ENCODE measurements at regions not wholly inside any gene's neighbourhood (a gene's known extent, or its start where the extent isn't known, plus 50 kb on each side); places are given as distances from the start of the nearest gene placed in this dataset.

GRCh38 chr7:88668591-88668990, 90.9 kb upstream of the ZNF804B start:
- Mint-ChIP-seq H3K27ac (no peak overlapping the region), H3K27me3 (no peaks in the 10 kb centered on the region), H3K4me3 (no peak overlapping the region), H3K36me3 (ENCODE audit: low read depth) (no peaks in the 10 kb centered on the region), H3K4me1 (ENCODE audit: low read depth) (no peaks in the 10 kb centered on the region), H3K9me3 (no peaks in the 10 kb centered on the region)
- no peak for ATAC-seq
- CTCF ChIA-PET: no interaction called here
- POLR2A ChIA-PET: no interaction called here
- DNase-seq: no peak
- intact Hi-C loops (cut with micrococcal nuclease): no loop called here
- TF ChIP-seq CTCF (IDR thresholded peaks at IDR 0.05): no peak

- intact Hi-C loops (cut with micrococcal nuclease): no loop called here
- Mint-ChIP-seq H3K27me3 (no peaks in the 10 kb centered on the region), H3K27ac (no peak overlapping the region), H3K4me1 (ENCODE audit: low read depth) (no peaks in the 10 kb centered on the region), H3K4me3 (no peak overlapping the region), H3K36me3 (ENCODE audit: low read depth) (no peaks in the 10 kb centered on the region), H3K9me3 (no peaks in the 10 kb centered on the region)
- CTCF ChIA-PET: interaction anchor here (1.0 kb wide), 1 partner anchor 9 kb away, joined by 3 read pairs; no protein-coding TSS in a partner anchor
- ATAC-seq (no peak), DNase-seq (no peak)
- no peak for TF ChIP-seq CTCF (IDR thresholded peaks at IDR 0.05)
- POLR2A ChIA-PET: no interaction called here
Observed at GRCh38 chr7:88666626-88667025, 92.9 kb upstream of the ZNF804B start.

GRCh38 chr7:88665892-88666514, 93.5 kb upstream of the ZNF804B start:
- ATAC-seq (no peak), DNase-seq (no peak)
- no peak overlapping the region for H3K27ac Mint-ChIP-seq
- POLR2A ChIA-PET: no interaction called here
- no peak for TF ChIP-seq CTCF (IDR thresholded peaks at IDR 0.05)
- no peaks in the 10 kb centered on the region for H3K9me3 Mint-ChIP-seq
- no peak overlapping the region for H3K4me3 Mint-ChIP-seq
- no peaks in the 10 kb centered on the region for H3K4me1 Mint-ChIP-seq (ENCODE audit: low read depth)
- intact Hi-C loops (cut with micrococcal nuclease): no loop called here
- CTCF ChIA-PET: no interaction called here
- no peaks in the 10 kb centered on the region for H3K27me3 Mint-ChIP-seq
- H3K36me3 Mint-ChIP-seq (ENCODE audit: low read depth): no peaks in the 10 kb centered on the region

GRCh38 chr7:88664630-88665233, 94.8 kb upstream of the ZNF804B start:
- POLR2A ChIA-PET: no interaction called here
- intact Hi-C loops (cut with micrococcal nuclease): no loop called here
- Mint-ChIP-seq H3K9me3 (no peaks in the 10 kb centered on the region), H3K4me1 (ENCODE audit: low read depth) (no peaks in the 10 kb centered on the region), H3K4me3 (no peak overlapping the region), H3K36me3 (ENCODE audit: low read depth) (no peaks in the 10 kb centered on the region), H3K27ac (no peak overlapping the region), H3K27me3 (no peaks in the 10 kb centered on the region)
- CTCF ChIA-PET: no interaction called here
- ATAC-seq: no peak
- TF ChIP-seq CTCF (IDR thresholded peaks at IDR 0.05): no peak
- DNase-seq: no peak

- Mint-ChIP-seq H3K36me3 (ENCODE audit: low read depth) (no peaks in the 10 kb centered on the region), H3K27ac (no peak overlapping the region), H3K4me3 (no peak overlapping the region), H3K4me1 (ENCODE audit: low read depth) (no peaks in the 10 kb centered on the region), H3K27me3 (no peaks in the 10 kb centered on the region), H3K9me3 (no peaks in the 10 kb centered on the region)
- ChIA-PET CTCF (no interaction called here), POLR2A (no interaction called here)
- intact Hi-C loops (cut with micrococcal nuclease): no loop called here
- ATAC-seq (no peak), DNase-seq (no peak)
- no peak for TF ChIP-seq CTCF (IDR thresholded peaks at IDR 0.05)
Observed at GRCh38 chr7:88661921-88662320, 97.6 kb upstream of the ZNF804B start.
